Epithelial cell of proximal tubule (primary cell): ENCODE measurements at regions not wholly inside any gene's neighbourhood (a gene's known extent, or its start where the extent isn't known, plus 50 kb on each side); places are given as distances from the start of the nearest gene placed in this dataset.

ENCODE experiments used
- DNase-seq: peaks from one replicate; pipeline ENCODE4 v3.0.0-alpha.2; 2011; ENCODE audit warnings: low read depth
- H3K4me3 ChIP-seq: 2 replicates; pipeline ENCODE4 v1.5.1; 2011; ENCODE audit warnings: low read depth, mild to moderate bottlenecking, low read length
- CTCF ChIP-seq: conservative IDR thresholded peaks from 2 replicates; pipeline ENCODE4 v1.5.1; 2012; ENCODE audit warnings: low read depth, mild to moderate bottlenecking, low read length

DNA sequence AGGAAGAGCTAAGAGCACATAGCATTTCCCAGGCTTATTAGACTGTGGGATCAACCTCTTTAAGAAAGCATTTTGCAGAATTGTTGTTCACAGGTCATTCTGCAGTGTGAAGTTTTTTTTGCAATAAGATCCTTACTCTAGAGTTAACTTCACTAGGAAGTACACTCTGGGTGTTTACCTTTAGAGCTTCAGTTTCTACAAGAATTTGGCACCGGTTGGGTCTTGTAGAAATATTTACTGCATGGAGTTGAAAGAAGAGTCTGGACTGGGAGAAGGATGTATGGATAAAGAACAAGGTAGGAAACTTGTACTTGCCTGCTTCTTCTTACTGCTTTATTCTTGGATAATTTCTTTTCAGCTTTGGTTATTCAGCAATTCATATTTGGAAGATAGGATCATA lies 944.9 kb upstream of the GYPC start:
- no peak for TF ChIP-seq CTCF
- no peak for DNase-seq
- no peak overlapping the region for H3K4me3 ChIP-seq

DNA sequence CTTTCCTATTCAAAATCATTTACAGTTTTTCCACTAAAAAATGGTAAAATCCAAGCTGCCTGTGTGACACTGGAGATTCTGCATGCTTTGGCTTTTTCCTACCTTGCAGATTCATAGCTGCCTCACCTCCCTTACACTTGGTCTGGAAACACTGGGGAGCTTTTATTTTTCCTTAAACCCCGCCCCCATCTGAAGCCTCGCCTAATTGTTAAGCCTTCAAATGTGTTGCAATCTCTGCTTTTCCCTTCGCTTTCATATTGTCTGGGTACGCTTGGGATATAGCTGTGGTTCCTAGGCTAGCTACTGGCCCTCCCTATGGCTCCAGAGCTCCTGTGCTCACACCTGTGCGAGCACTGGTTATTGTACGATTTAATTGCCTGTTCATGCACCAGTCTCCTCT lies 942.4 kb upstream of the GYPC start:
- no peak for DNase-seq
- H3K4me3 ChIP-seq = no peak overlapping the region
- no peak for TF ChIP-seq CTCF

DNA sequence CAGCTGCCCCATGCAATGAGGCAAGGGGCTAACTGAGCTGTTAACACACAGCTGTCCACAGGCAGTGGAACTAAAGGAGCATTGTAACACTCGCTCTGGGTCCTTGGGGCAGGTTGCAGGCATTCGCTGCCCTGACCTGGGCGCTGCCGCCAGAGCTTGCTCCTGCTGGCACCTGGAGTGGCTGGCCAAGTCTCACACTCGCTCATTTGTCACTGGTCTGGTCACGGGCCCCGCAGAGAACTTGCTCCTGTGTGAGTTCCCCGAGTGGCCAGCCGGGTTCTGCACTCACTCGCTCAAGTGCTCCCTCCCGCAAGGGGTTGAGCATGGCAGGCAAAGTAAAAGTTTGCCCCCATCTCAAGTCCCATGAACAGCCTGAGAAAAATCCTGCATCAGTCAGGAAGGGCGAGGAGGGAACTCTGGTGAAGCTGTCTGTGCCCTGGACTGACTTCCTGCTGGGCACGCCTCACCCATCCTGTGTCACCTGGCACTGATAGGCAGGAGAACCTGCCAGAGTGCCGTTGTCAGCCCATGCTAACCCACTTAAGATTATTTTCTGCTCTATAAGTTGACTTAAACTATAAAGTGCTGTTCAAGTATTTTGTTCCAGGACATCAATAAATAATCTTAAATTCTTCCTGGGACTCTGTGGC lies 934.8 kb upstream of the GYPC start:
- no peak for TF ChIP-seq CTCF
- H3K4me3 ChIP-seq = no peak overlapping the region
- DNase-seq = no peak

DNA sequence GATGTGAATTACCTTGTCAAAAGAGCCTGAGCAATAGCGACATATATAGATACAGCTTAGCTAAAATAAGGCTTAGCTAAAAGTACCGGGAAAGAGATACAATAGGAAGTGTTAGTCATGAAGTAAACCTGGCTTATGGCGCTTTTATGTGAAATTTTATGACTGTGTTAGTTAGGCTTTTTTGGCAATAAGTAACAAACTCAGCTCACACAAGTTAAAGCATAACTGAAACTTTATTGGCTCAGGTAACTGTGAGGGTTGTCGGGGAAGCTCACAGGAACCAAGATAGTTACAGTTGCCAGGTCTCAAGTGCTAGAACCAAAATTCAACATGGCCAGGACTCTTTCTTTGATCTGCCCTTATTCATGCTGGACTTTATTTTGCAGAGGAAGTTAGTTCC lies 925.0 kb upstream of the GYPC start:
- DNase-seq = peak; percentile 53
- H3K4me3 ChIP-seq = peak overlapping the region; percentile 19
- no peak for TF ChIP-seq CTCF

GRCh38 chr2:125736306-125736705 lies 919.7 kb upstream of the GYPC start:
- no peak overlapping the region for H3K4me3 ChIP-seq
- DNase-seq = no peak
- TF ChIP-seq CTCF = no peak

DNA sequence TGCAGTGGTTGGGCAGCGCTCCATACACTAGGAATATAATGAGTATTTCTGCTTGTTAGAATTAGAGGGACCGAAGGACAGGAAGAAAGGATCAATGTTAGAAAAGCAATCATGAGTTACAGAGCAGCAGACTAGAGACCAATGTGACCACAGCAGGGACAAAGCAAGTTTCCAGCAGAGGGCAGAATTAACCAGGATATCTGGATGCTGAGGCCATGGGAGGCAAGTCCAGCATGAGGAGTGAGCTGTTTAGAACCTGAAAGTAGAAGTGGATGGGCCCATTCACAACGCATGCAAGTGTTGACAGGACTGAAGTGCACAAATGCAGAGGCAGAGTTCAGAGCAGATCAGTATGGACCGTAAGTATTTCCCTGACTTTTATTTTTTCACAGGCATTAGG lies 910.4 kb upstream of the GYPC start:
- peak; percentile 69 for TF ChIP-seq CTCF
- no peak overlapping the region for H3K4me3 ChIP-seq
- DNase-seq = no peak

DNA sequence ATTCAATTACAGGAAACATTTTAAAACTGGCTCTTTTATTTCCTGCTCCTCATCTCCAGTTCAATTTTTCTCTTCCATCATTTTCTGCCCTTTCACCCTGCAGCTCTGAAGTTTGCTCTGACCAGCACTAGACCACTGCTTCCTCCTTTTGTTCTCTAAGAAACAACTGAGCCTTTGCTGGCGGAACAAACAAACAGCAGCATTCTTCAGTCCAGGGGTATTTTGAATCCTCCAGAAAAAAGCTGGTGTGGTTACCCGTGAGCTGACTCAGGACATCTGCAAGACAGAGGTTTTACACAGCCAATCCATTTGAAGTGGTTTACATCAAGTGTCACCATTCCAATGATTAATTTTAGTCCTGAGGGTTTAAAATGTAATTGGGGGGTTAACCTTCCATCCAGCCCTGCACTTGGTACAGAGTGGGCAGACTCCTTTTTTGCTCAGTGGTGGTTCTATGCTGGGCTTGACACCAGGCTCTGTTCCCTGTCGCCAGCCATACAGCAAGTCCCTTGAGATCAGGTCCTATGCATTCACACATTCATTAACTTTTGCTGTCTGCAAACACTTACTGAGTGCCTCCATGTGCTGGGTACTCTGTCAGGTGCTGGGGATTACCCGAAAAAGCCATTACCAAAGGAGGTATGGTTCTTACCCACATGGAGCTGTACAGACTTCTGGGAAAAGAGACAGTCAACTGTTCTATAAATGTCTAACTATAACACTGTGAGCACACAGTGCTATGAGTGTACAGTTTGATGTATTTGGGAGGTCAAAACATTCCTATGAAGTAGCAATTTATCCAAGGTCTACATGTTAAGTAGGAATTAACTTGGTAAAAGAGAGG lies 909.4 kb upstream of the GYPC start:
- no peak for TF ChIP-seq CTCF
- H3K4me3 ChIP-seq = no peak overlapping the region
- DNase-seq = no peak
